Colonic mucosa (tissue), 4 donors: ENCODE measurements at regions not wholly inside any gene's neighbourhood (a gene's known extent, or its start where the extent isn't known, plus 50 kb on each side); places are given as distances from the start of the nearest gene placed in this dataset.

Source experiments
- DNase-seq: peaks from one replicate; pipeline ENCODE4 v3.0.0-alpha.2; 2020
- H3K27ac ChIP-seq: fragments of 200-600 bp; one replicate; pipeline ENCODE4 v1.8.0; 2021
- H3K27me3 ChIP-seq: fragments of 200-600 bp; one replicate; pipeline ENCODE4 v1.8.0; 2021
- H3K36me3 ChIP-seq: fragments of 200-600 bp; one replicate; pipeline ENCODE4 v1.8.0; 2021
- H3K4me1 ChIP-seq: fragments of 200-600 bp; one replicate; pipeline ENCODE4 v1.8.0; 2021; ENCODE audit warnings: mild to moderate bottlenecking
- H3K4me3 ChIP-seq: fragments of 200-600 bp; one replicate; pipeline ENCODE4 v1.8.0; 2021
- H3K9ac ChIP-seq, 2 donors: one replicate each; pipeline ENCODE4 v1.7.0; 2013; ENCODE audit warnings: control low read depth in 2 of 2, low read depth in 2 of 2, low read length in 2 of 2
- H3K9me3 ChIP-seq: fragments of 200-600 bp; one replicate; pipeline ENCODE4 v1.8.0; 2021
- intact Hi-C: fragments of 100-400 bp; cut with DNase I; formaldehyde crosslinking; loops from one replicate; pipeline ENCODE4 v1.14.1; 2022
- TF ChIP-seq, protein P1 (sequence below): fragments of 200-600 bp; IDR thresholded peaks from one replicate; pipeline ENCODE4 v1.8.0; 2022; ENCODE audit warnings: antibody characterized with exemption, mild to moderate bottlenecking
- donor health status: healthy.
- donor health status: DM: no; HTN: no; CAD: no.
- donor health status: DM: no; HTN: no; CAD: no.

GRCh38 chr18:60664736-60665135 is 292.2 kb upstream of the MC4R start:
- Histone ChIP-seq H3K27ac (no peak overlapping the region), H3K9ac (no peak overlapping the region), H3K27me3 (no peaks in the 10 kb centered on the region), H3K36me3 (no peaks in the 10 kb centered on the region), H3K4me1 (no peaks in the 10 kb centered on the region), H3K9me3 (no peaks in the 10 kb centered on the region), H3K4me3 (no peak overlapping the region)
- TF ChIP-seq, protein P1, sequence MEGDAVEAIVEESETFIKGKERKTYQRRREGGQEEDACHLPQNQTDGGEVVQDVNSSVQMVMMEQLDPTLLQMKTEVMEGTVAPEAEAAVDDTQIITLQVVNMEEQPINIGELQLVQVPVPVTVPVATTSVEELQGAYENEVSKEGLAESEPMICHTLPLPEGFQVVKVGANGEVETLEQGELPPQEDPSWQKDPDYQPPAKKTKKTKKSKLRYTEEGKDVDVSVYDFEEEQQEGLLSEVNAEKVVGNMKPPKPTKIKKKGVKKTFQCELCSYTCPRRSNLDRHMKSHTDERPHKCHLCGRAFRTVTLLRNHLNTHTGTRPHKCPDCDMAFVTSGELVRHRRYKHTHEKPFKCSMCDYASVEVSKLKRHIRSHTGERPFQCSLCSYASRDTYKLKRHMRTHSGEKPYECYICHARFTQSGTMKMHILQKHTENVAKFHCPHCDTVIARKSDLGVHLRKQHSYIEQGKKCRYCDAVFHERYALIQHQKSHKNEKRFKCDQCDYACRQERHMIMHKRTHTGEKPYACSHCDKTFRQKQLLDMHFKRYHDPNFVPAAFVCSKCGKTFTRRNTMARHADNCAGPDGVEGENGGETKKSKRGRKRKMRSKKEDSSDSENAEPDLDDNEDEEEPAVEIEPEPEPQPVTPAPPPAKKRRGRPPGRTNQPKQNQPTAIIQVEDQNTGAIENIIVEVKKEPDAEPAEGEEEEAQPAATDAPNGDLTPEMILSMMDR: no peak
- no peak for DNase-seq
- intact Hi-C loops: no loop called here

- TF ChIP-seq, protein P1: no peak
- Histone ChIP-seq H3K27ac (no peak overlapping the region), H3K4me3 (no peak overlapping the region), H3K27me3 (no peaks in the 10 kb centered on the region), H3K9me3 (no peaks in the 10 kb centered on the region), H3K9ac (no peak overlapping the region), H3K36me3 (no peaks in the 10 kb centered on the region), H3K4me1 (no peaks in the 10 kb centered on the region)
- intact Hi-C loops: no loop called here
- DNase-seq: no peak
These were observed 294.4 kb upstream of the MC4R start for GRCh38 chr18:60667016-60667415.

DNA sequence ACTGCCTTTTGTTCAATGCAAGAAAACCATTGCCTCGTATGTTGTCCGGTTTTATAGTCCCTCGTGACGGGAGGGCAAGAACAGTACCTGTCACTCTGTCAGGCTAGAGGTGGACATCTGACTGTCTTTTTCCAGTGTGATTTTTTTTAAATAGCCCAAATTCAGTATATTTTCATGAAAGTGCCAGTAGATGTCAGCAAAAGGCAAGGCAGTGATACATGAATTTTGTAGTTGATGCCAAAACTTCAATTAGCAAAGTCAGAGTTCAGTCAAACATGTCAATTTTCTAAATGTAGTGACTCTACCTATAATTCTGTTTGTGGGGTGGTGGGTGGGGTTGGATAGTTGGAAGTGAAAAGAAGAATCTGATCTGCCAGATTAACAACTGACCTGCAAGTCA is 296.0 kb upstream of the MC4R start:
- Histone ChIP-seq H3K4me3 (no peak overlapping the region), H3K9ac (no peak overlapping the region), H3K27ac (no peak overlapping the region), H3K36me3 (no peaks in the 10 kb centered on the region), H3K27me3 (no peaks in the 10 kb centered on the region), H3K4me1 (no peaks in the 10 kb centered on the region), H3K9me3 (no peaks in the 10 kb centered on the region)
- intact Hi-C loops: no loop called here
- TF ChIP-seq, protein P1: no peak
- no peak for DNase-seq

DNA sequence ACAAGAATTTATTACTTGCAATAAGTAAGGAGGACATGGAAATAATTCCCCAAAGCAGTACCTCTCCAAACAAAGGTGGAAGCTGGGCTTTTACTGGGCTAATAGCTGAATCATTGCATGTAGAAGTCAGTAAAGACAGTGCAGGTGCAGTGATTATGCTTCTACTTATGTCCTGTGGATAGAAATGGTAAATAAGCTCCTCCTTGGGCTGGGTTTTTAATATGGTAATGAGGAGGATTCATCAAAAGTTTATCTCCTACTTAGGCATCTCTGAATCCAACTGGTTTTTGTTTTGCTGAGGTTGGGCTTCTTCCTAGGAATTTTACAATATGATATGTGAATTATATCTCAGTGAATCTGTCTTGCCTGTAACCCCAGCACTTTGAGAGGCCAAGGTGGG is 297.4 kb upstream of the MC4R start:
- intact Hi-C loops: no loop called here
- TF ChIP-seq, protein P1: no peak
- Histone ChIP-seq H3K27me3 (no peaks in the 10 kb centered on the region), H3K9ac (no peak overlapping the region), H3K9me3 (no peaks in the 10 kb centered on the region), H3K27ac (no peak overlapping the region), H3K4me1 (no peaks in the 10 kb centered on the region), H3K36me3 (no peaks in the 10 kb centered on the region), H3K4me3 (no peak overlapping the region)
- no peak for DNase-seq

GRCh38 chr18:60671021-60671420 is 298.4 kb upstream of the MC4R start:
- no peaks in the 10 kb centered on the region for H3K9me3 ChIP-seq
- DNase-seq: no peak
- intact Hi-C loops: no loop called here

More at GRCh38 chr18:60671021-60671420, 298.4 kb upstream of the MC4R start:
- H3K4me3 ChIP-seq: no peak overlapping the region
- no peaks in the 10 kb centered on the region for H3K36me3 ChIP-seq
- H3K27ac ChIP-seq: no peak overlapping the region
- no peaks in the 10 kb centered on the region for H3K27me3 ChIP-seq
- H3K9ac ChIP-seq: no peak overlapping the region
- no peaks in the 10 kb centered on the region for H3K4me1 ChIP-seq
- TF ChIP-seq, protein P1: no peak
